Astrocyte (in vitro differentiated cells and primary cell): ENCODE measurements at regions not wholly inside any gene's neighbourhood (a gene's known extent, or its start where the extent isn't known, plus 50 kb on each side); places are given as distances from the start of the nearest gene placed in this dataset.

ENCODE experiments used
- DNase-seq: peaks from one replicate; pipeline ENCODE4 v3.0.0-alpha.2; 2010; ENCODE audit warnings: low read depth
- FAIRE-seq: peaks from 2 replicates; lab custom pipeline; 2011; peaks lifted over from hg19 to GRCh38; lab: Jason Lieb, UNC
- H2AFZ ChIP-seq: 2 replicates; pipeline ENCODE4 v1.6.0; 2012; ENCODE audit warnings: low read depth, low read length, inconsistent platforms
- H3K27ac ChIP-seq: 2 replicates; pipeline ENCODE4 v1.5.1; 2011; ENCODE audit warnings: low read depth, low read length, inconsistent platforms
- H3K27me3 ChIP-seq: 2 replicates; pipeline ENCODE4 v1.6.0; 2011; ENCODE audit warnings: low read length, inconsistent platforms; ENCODE audit not compliant: insufficient read depth
- H3K36me3 ChIP-seq: 2 replicates; pipeline ENCODE4 v1.5.1; 2011; ENCODE audit warnings: low read length, inconsistent platforms; ENCODE audit not compliant: insufficient read depth
- H3K4me1 ChIP-seq: 2 replicates; pipeline ENCODE4 v1.5.1; 2011; ENCODE audit warnings: low read length, inconsistent platforms; ENCODE audit not compliant: insufficient read depth
- H3K4me2 ChIP-seq: 2 replicates; pipeline ENCODE4 v1.6.0; 2012; ENCODE audit warnings: low read length, inconsistent platforms
- H3K4me3 ChIP-seq: 2 replicates; pipeline ENCODE4 v1.5.1; 2011; ENCODE audit warnings: low read depth, mild to moderate bottlenecking, low read length, inconsistent platforms; ENCODE audit not compliant: insufficient read depth
- H3K79me2 ChIP-seq: 2 replicates; pipeline ENCODE4 v1.6.0; 2012; ENCODE audit warnings: mild to moderate bottlenecking, low read length, inconsistent platforms; ENCODE audit not compliant: insufficient read depth
- H3K9ac ChIP-seq: 2 replicates; pipeline ENCODE4 v1.6.0; 2012; ENCODE audit warnings: mild to moderate bottlenecking, low read length, inconsistent platforms
- H3K9me3 ChIP-seq: 2 replicates; pipeline ENCODE4 v1.5.1; 2012; ENCODE audit warnings: low read depth, mild to moderate bottlenecking, low read length, inconsistent platforms; ENCODE audit not compliant: insufficient read depth
- H4K20me1 ChIP-seq: 2 replicates; pipeline ENCODE4 v1.6.0; 2012; ENCODE audit warnings: low read length, inconsistent platforms; ENCODE audit not compliant: insufficient read depth
- H3K27ac Mint-ChIP-seq: one replicate; pipeline ENCODE4 v1.8.0; 2021; ENCODE audit warnings: mild to moderate bottlenecking, mixed read lengths; ENCODE audit not compliant: unreplicated experiment
- H3K27me3 Mint-ChIP-seq: one replicate; pipeline ENCODE4 v1.8.0; 2021; ENCODE audit warnings: low read depth, mixed read lengths; ENCODE audit not compliant: unreplicated experiment
- H3K36me3 Mint-ChIP-seq: one replicate; pipeline ENCODE4 v1.8.0; 2021; ENCODE audit warnings: low read depth, mixed read lengths; ENCODE audit not compliant: unreplicated experiment
- H3K4me1 Mint-ChIP-seq: one replicate; pipeline ENCODE4 v1.8.0; 2021; ENCODE audit warnings: low read depth, mixed read lengths; ENCODE audit not compliant: unreplicated experiment
- H3K4me3 Mint-ChIP-seq: one replicate; pipeline ENCODE4 v1.8.0; 2021; ENCODE audit warnings: mild to moderate bottlenecking, moderate library complexity, mixed read lengths; ENCODE audit not compliant: unreplicated experiment
- H3K9me3 Mint-ChIP-seq: one replicate; pipeline ENCODE4 v1.8.0; 2021; ENCODE audit warnings: mild to moderate bottlenecking, mixed read lengths; ENCODE audit not compliant: unreplicated experiment
- CTCF ChIP-seq: IDR thresholded peaks from 2 replicates; pipeline ENCODE4 v1.5.1; 2011; ENCODE audit warnings: low read depth, mild to moderate bottlenecking, inconsistent platforms, low read length, moderate library complexity; ENCODE audit not compliant: insufficient read depth
- EZH2 ChIP-seq: IDR thresholded peaks from 2 replicates; pipeline ENCODE4 v1.6.1; 2012; ENCODE audit warnings: mild to moderate bottlenecking, low read length, inconsistent platforms; ENCODE audit not compliant: insufficient read depth

- H3K4me3 ChIP-seq = no peak overlapping the region
- Mint-ChIP-seq H3K4me1 (no peaks in the 10 kb centered on the region), H3K27ac (no peak overlapping the region), H3K9me3 (peaks cover 7% of the 10 kb centered on the region), H3K36me3 (no peaks in the 10 kb centered on the region), H3K27me3 (peaks cover 12% of the 10 kb centered on the region), H3K4me3 (no peak overlapping the region)
- H3K4me1 ChIP-seq = no peaks in the 10 kb centered on the region
- H3K27me3 ChIP-seq = peaks cover 3% of the 10 kb centered on the region
- H3K9ac ChIP-seq = no peak overlapping the region
- DNase-seq (no peak), FAIRE-seq (no peak)
- H3K27ac ChIP-seq = no peak overlapping the region
- no peaks in the 10 kb centered on the region for H4K20me1 ChIP-seq
- TF ChIP-seq CTCF (no peak), EZH2 (no peak)
- no peak overlapping the region for H2AFZ ChIP-seq
- H3K36me3 ChIP-seq = no peaks in the 10 kb centered on the region
- no peaks in the 10 kb centered on the region for H3K9me3 ChIP-seq
- no peak overlapping the region for H3K4me2 ChIP-seq
- H3K79me2 ChIP-seq = no peaks in the 10 kb centered on the region
Observed at GRCh38 chr2:238571661-238572372, 145.1 kb downstream of the ASB1 start.

- H3K4me2 ChIP-seq = no peak overlapping the region
- no peak overlapping the region for H3K9ac ChIP-seq
- H4K20me1 ChIP-seq = no peaks in the 10 kb centered on the region
- H3K4me3 ChIP-seq = no peak overlapping the region
- H3K9me3 ChIP-seq = no peaks in the 10 kb centered on the region
- H2AFZ ChIP-seq = no peak overlapping the region
- H3K4me1 ChIP-seq = no peaks in the 10 kb centered on the region
- Mint-ChIP-seq H3K27me3 (peaks cover 12% of the 10 kb centered on the region), H3K36me3 (no peaks in the 10 kb centered on the region), H3K27ac (no peak overlapping the region), H3K4me3 (no peak overlapping the region), H3K4me1 (no peaks in the 10 kb centered on the region), H3K9me3 (peaks cover 7% of the 10 kb centered on the region)
- TF ChIP-seq CTCF (peak; percentile 32), EZH2 (no peak)
- DNase-seq (no peak), FAIRE-seq (no peak)
- peaks cover 3% of the 10 kb centered on the region for H3K27me3 ChIP-seq
- H3K79me2 ChIP-seq = no peaks in the 10 kb centered on the region
- no peak overlapping the region for H3K27ac ChIP-seq
- no peaks in the 10 kb centered on the region for H3K36me3 ChIP-seq
Observed at GRCh38 chr2:238573065-238573778, 146.5 kb downstream of the ASB1 start.

- H4K20me1 ChIP-seq = no peaks in the 10 kb centered on the region
- Mint-ChIP-seq H3K36me3 (no peaks in the 10 kb centered on the region), H3K27ac (no peak overlapping the region), H3K4me1 (no peaks in the 10 kb centered on the region), H3K27me3 (peaks cover 12% of the 10 kb centered on the region), H3K9me3 (peaks cover 6% of the 10 kb centered on the region), H3K4me3 (no peak overlapping the region)
- no peak overlapping the region for H3K4me2 ChIP-seq
- no peaks in the 10 kb centered on the region for H3K4me1 ChIP-seq
- H3K36me3 ChIP-seq = no peaks in the 10 kb centered on the region
- H3K9me3 ChIP-seq = no peaks in the 10 kb centered on the region
- peaks cover 3% of the 10 kb centered on the region for H3K27me3 ChIP-seq
- no peak overlapping the region for H3K9ac ChIP-seq
- H3K27ac ChIP-seq = no peak overlapping the region
- H2AFZ ChIP-seq = no peak overlapping the region
- DNase-seq (no peak), FAIRE-seq (no peak)
- H3K4me3 ChIP-seq = no peak overlapping the region
- no peaks in the 10 kb centered on the region for H3K79me2 ChIP-seq
- TF ChIP-seq CTCF (no peak), EZH2 (no peak)
Observed at GRCh38 chr2:238573916-238574315, 147.2 kb downstream of the ASB1 start.
